GM12891 (cell line): ENCODE measurements at regions not wholly inside any gene's neighbourhood (a gene's known extent, or its start where the extent isn't known, plus 50 kb on each side); places are given as distances from the start of the nearest gene placed in this dataset.

Experiments used
- PAX5 ChIP-seq: IDR thresholded peaks from 2 replicates; pipeline ENCODE4 v1.6.1; 2011; ENCODE audit warnings: low read length, moderate library complexity, mild to moderate bottlenecking; ENCODE audit not compliant: insufficient read depth, severe bottlenecking
- POLR2A ChIP-seq: IDR thresholded peaks from 2 replicates; pipeline ENCODE4 v1.6.1; 2011; ENCODE audit warnings: low read depth, low read length, control low read depth
- POLR2AphosphoS5 ChIP-seq: IDR thresholded peaks from 2 replicates; pipeline ENCODE4 v1.6.1; 2011; ENCODE audit warnings: low read depth, low read length, control low read depth
- POU2F2 ChIP-seq: IDR thresholded peaks from 2 replicates; pipeline ENCODE4 v1.6.1; 2011; ENCODE audit warnings: low read depth, mild to moderate bottlenecking, control low read depth, low read length, moderate library complexity
- SPI1 ChIP-seq: IDR thresholded peaks from 2 replicates; pipeline ENCODE4 v1.6.1; 2011; ENCODE audit warnings: low read depth, low read length, control low read depth
- TAF1 ChIP-seq: IDR thresholded peaks from 2 replicates; pipeline ENCODE4 v1.6.1; 2011; ENCODE audit warnings: low read depth, low read length, control low read depth

DNA sequence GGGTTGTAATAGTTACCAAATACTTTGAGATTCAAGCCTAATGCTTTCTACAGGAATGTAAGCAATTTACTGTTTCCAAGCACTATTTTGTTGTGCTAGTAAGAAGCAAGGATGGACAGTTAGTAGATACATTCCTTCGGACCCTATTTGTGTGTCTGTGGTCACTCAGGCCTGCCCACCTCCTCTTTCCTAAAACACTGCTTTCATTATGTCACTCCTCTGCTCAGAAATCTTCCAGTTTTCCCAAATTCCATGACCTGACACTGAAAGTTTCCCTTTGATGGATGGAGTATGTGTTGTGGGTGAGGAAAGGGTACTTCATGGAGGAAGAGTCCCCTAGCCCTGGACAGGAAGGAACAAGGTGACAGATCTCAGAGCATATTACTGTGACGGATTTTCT is 141.1 kb downstream of the DISP1 start:
- no peak for TF ChIP-seq SPI1
- no peak for TF ChIP-seq TAF1
- TF ChIP-seq POLR2AphosphoS5 = no peak
- TF ChIP-seq POLR2A = no peak
- no peak for TF ChIP-seq PAX5
- TF ChIP-seq POU2F2 = no peak
